ENCODE measurements at regions not wholly inside any gene's neighbourhood (a gene's known extent, or its start where the extent isn't known, plus 50 kb on each side); places are given as distances from the start of the nearest gene placed in this dataset.

DNA sequence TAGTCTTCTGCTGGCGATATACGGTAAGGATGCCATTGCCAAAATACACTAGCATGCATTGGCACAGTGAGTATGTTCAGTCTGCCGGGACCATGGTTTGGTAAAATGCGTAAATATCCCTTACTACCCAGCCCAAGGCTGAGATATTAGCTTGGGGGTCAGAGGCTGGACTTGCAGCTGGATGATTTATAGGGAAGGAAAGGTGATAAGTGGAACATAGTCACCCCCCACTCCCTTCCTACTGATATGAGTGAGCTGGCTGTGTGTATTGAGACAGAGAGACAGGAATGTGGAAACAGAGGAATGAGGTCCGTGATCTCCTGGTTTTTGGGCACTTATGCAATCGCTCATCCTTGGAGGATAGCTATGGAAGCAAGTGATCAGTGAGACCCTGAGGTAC lies 642.8 kb downstream of the KCNT2 start:
- no peak for DNase-seq (ENCODE audit: low spot score)
- H2AFZ ChIP-seq (ENCODE audit: low read length) = no peak overlapping the region
- H3K9me3 ChIP-seq (ENCODE audit: low read length) = no peaks in the 10 kb centered on the region
- no peak for TF ChIP-seq EZH2phosphoT487 (IDR thresholded peaks at IDR 0.05; ENCODE audit: borderline replicate concordance, low read depth, low read length)
- TF ChIP-seq, protein P1, sequence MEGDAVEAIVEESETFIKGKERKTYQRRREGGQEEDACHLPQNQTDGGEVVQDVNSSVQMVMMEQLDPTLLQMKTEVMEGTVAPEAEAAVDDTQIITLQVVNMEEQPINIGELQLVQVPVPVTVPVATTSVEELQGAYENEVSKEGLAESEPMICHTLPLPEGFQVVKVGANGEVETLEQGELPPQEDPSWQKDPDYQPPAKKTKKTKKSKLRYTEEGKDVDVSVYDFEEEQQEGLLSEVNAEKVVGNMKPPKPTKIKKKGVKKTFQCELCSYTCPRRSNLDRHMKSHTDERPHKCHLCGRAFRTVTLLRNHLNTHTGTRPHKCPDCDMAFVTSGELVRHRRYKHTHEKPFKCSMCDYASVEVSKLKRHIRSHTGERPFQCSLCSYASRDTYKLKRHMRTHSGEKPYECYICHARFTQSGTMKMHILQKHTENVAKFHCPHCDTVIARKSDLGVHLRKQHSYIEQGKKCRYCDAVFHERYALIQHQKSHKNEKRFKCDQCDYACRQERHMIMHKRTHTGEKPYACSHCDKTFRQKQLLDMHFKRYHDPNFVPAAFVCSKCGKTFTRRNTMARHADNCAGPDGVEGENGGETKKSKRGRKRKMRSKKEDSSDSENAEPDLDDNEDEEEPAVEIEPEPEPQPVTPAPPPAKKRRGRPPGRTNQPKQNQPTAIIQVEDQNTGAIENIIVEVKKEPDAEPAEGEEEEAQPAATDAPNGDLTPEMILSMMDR (conservative IDR thresholded peaks at IDR 0.05; ENCODE audit: low read length) = no peak
- intact Hi-C loops (cut with micrococcal nuclease; ENCODE audit: unreplicated experiment) = no loop called here
- no peaks in the 10 kb centered on the region for H3K36me3 ChIP-seq (ENCODE audit: insufficient read depth, low read length)
- BruUV-seq (replicated peaks) = no TSS peak
- H3K4me2 ChIP-seq (ENCODE audit: low read length) = no peak overlapping the region
- no peak overlapping the region for H3K27ac ChIP-seq (ENCODE audit: low read depth, low read length, poor library complexity, severe bottlenecking)
- no peak overlapping the region for H3K4me3 ChIP-seq (ENCODE audit: low read depth, low read length, poor library complexity, severe bottlenecking)
- H3K4me1 ChIP-seq (ENCODE audit: insufficient read depth, low read length, poor library complexity, severe bottlenecking) = no peaks in the 10 kb centered on the region
- H4K20me1 ChIP-seq (ENCODE audit: insufficient read depth, low read length) = no peaks in the 10 kb centered on the region
- CTCF ChIA-PET (ENCODE audit: unreplicated experiment) = no interaction called here
- H3K9me2 ChIP-seq (ENCODE audit: insufficient read depth, low read length) = no peaks in the 10 kb centered on the region
- POLR2A ChIA-PET = no interaction called here
- H3K79me2 ChIP-seq (ENCODE audit: insufficient read depth, low read depth, low read length) = no peaks in the 10 kb centered on the region

- H3K9me3 ChIP-seq (ENCODE audit: low read length) = no peaks in the 10 kb centered on the region
- no peak overlapping the region for H3K27ac ChIP-seq (ENCODE audit: low read depth, low read length, poor library complexity, severe bottlenecking)
- H3K4me3 ChIP-seq (ENCODE audit: low read depth, low read length, poor library complexity, severe bottlenecking) = no peak overlapping the region
- no peaks in the 10 kb centered on the region for H3K4me1 ChIP-seq (ENCODE audit: insufficient read depth, low read length, poor library complexity, severe bottlenecking)
- H3K36me3 ChIP-seq (ENCODE audit: insufficient read depth, low read length) = no peaks in the 10 kb centered on the region
- TF ChIP-seq, protein P1 (conservative IDR thresholded peaks at IDR 0.05; ENCODE audit: low read length) = no peak
- TF ChIP-seq EZH2phosphoT487 (IDR thresholded peaks at IDR 0.05; ENCODE audit: borderline replicate concordance, low read depth, low read length) = no peak
- no peaks in the 10 kb centered on the region for H3K79me2 ChIP-seq (ENCODE audit: insufficient read depth, low read depth, low read length)
- H3K4me2 ChIP-seq (ENCODE audit: low read length) = no peak overlapping the region
- H2AFZ ChIP-seq (ENCODE audit: low read length) = no peak overlapping the region
- no TSS peak for BruUV-seq (replicated peaks)
- intact Hi-C loops (cut with micrococcal nuclease; ENCODE audit: unreplicated experiment) = no loop called here
- H3K9me2 ChIP-seq (ENCODE audit: insufficient read depth, low read length) = no peaks in the 10 kb centered on the region
- ChIA-PET POLR2A (no interaction called here), CTCF (ENCODE audit: unreplicated experiment) (no interaction called here)
- no peaks in the 10 kb centered on the region for H4K20me1 ChIP-seq (ENCODE audit: insufficient read depth, low read length)
- DNase-seq (ENCODE audit: low spot score) = no peak
Measured at GRCh38 chr1:195965036-195965435, 643.2 kb downstream of the KCNT2 start.

DNA sequence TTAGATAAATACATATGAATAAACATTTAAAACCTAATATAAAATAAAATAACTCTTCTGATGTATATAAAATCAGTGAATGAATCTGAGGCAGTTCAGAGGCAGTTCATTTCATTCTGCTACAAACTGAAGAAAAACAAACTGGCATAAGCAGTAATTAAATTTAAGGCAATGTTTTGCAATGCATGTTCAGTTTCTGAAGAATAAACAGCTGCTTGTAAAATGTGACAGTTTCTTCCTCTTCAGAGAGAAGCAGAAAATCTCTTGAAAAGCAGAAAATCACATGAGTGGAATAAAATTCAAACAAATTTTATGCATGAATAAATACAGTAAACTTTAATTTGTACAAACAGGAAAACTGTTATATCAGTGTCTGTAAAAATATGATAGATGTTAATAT lies 643.7 kb downstream of the KCNT2 start:
- POLR2A ChIA-PET = no interaction called here
- no peak for TF ChIP-seq EZH2phosphoT487 (IDR thresholded peaks at IDR 0.05; ENCODE audit: borderline replicate concordance, low read depth, low read length)
- TF ChIP-seq, protein P1 (conservative IDR thresholded peaks at IDR 0.05; ENCODE audit: low read length) = no peak
- no peaks in the 10 kb centered on the region for H3K4me1 ChIP-seq (ENCODE audit: insufficient read depth, low read length, poor library complexity, severe bottlenecking)
- H4K20me1 ChIP-seq (ENCODE audit: insufficient read depth, low read length) = no peaks in the 10 kb centered on the region
- no peaks in the 10 kb centered on the region for H3K9me3 ChIP-seq (ENCODE audit: low read length)
- H3K27ac ChIP-seq (ENCODE audit: low read depth, low read length, poor library complexity, severe bottlenecking) = no peak overlapping the region
- H3K4me2 ChIP-seq (ENCODE audit: low read length) = no peak overlapping the region
- CTCF ChIA-PET (ENCODE audit: unreplicated experiment) = no interaction called here
- intact Hi-C loops (cut with micrococcal nuclease; ENCODE audit: unreplicated experiment) = no loop called here
- no TSS peak for BruUV-seq (replicated peaks)
- DNase-seq (ENCODE audit: low spot score) = no peak
- no peaks in the 10 kb centered on the region for H3K36me3 ChIP-seq (ENCODE audit: insufficient read depth, low read length)
- H3K9me2 ChIP-seq (ENCODE audit: insufficient read depth, low read length) = no peaks in the 10 kb centered on the region
- no peaks in the 10 kb centered on the region for H3K79me2 ChIP-seq (ENCODE audit: insufficient read depth, low read depth, low read length)
- no peak overlapping the region for H2AFZ ChIP-seq (ENCODE audit: low read length)
- no peak overlapping the region for H3K4me3 ChIP-seq (ENCODE audit: low read depth, low read length, poor library complexity, severe bottlenecking)
